WTC11 (cell line): ENCODE measurements at regions not wholly inside any gene's neighbourhood (a gene's known extent, or its start where the extent isn't known, plus 50 kb on each side); places are given as distances from the start of the nearest gene placed in this dataset.
"Not testable (repeated sequence)": the region's sequence is repeated elsewhere in the genome, so short reads cannot be mapped to it uniquely, and the experiment has no call there.

Source experiments
- ATAC-seq: fragments of 200-7000 bp; cut with Tn5 transposase; 2 replicates; pipeline ENCODE4 v1.10.0; 2021; ENCODE audit warnings: mild to moderate bottlenecking, moderate library complexity
- CTCF ChIA-PET: fragments of 300-600 bp; sonication (Branson Sonifier 250); formaldehyde crosslinking; loops from one replicate; lab custom pipeline; 2021; ENCODE audit warnings: antibody characterized with exemption; lab: Charles Lee
- POLR2A ChIA-PET: fragments of 350-600 bp; sonication (Branson Sonifier 250); formaldehyde crosslinking; loops from one replicate; lab custom pipeline; 2021; ENCODE audit warnings: antibody characterized with exemption; lab: Charles Lee
- DNase-seq: peaks from one replicate; pipeline ENCODE4 v3.0.0; 2021; ENCODE audit warnings: low spot score
- H3K27ac Mint-ChIP-seq: 2 replicates; pipeline ENCODE4 v1.8.0; 2021; ENCODE audit warnings: mixed read lengths
- H3K27me3 Mint-ChIP-seq: 2 replicates; pipeline ENCODE4 v1.8.0; 2021; ENCODE audit warnings: low read depth, mild to moderate bottlenecking, moderate library complexity, mixed read lengths
- H3K36me3 Mint-ChIP-seq: 2 replicates; pipeline ENCODE4 v1.8.0; 2021; ENCODE audit warnings: mixed read lengths
- H3K4me1 Mint-ChIP-seq: 2 replicates; pipeline ENCODE4 v1.8.0; 2022; ENCODE audit warnings: mixed read lengths
- H3K4me3 Mint-ChIP-seq: 2 replicates; pipeline ENCODE4 v1.8.0; 2021; ENCODE audit warnings: mild to moderate bottlenecking, moderate library complexity, mixed read lengths
- H3K9me3 Mint-ChIP-seq: 2 replicates; pipeline ENCODE4 v1.8.0; 2021; ENCODE audit warnings: mixed read lengths
- ATF3 ChIP-seq: sonication (generic); formaldehyde crosslinking; conservative IDR thresholded peaks from 2 replicates; pipeline ENCODE4 v1.8.1; 2022; ENCODE audit warnings: mild to moderate bottlenecking, missing genetic modification reagents
- EMX1 ChIP-seq: fragments of 250-450 bp; sonication (Bioruptor Pico); IDR thresholded peaks from 2 replicates; pipeline ENCODE4 v1.8.0; 2021; ENCODE audit warnings: mild to moderate bottlenecking
- GTF2I ChIP-seq: fragments of 250-450 bp; sonication (Bioruptor Pico); conservative IDR thresholded peaks from 2 replicates; pipeline ENCODE4 v1.4.0; 2021; ENCODE audit warnings: mild to moderate bottlenecking
- IRF1 ChIP-seq: sonication (generic); formaldehyde crosslinking; IDR thresholded peaks from 2 replicates; pipeline ENCODE4 v1.8.0; 2023; ENCODE audit warnings: missing genetic modification reagents
- JAZF1 ChIP-seq: fragments of 250-450 bp; sonication (Bioruptor Pico); IDR thresholded peaks from 2 replicates; pipeline ENCODE4 v1.9.0; 2021; ENCODE audit warnings: moderate library complexity, mild to moderate bottlenecking, inconsistent platforms
- MAX ChIP-seq: sonication (generic); formaldehyde crosslinking; IDR thresholded peaks from 2 replicates; pipeline ENCODE4 v1.8.0; 2022; ENCODE audit warnings: mild to moderate bottlenecking, missing genetic modification reagents
- NR2C2 ChIP-seq: sonication (generic); formaldehyde crosslinking; IDR thresholded peaks from 2 replicates; pipeline ENCODE4 v1.8.0; 2022; ENCODE audit warnings: mild to moderate bottlenecking, missing genetic modification reagents
- OVOL2 ChIP-seq: fragments of 250-450 bp; sonication (Bioruptor Pico); IDR thresholded peaks from 2 replicates; pipeline ENCODE4 v1.9.0; 2021; ENCODE audit warnings: mild to moderate bottlenecking, borderline replicate concordance
- USF2 ChIP-seq: sonication (generic); formaldehyde crosslinking; IDR thresholded peaks from 2 replicates; pipeline ENCODE4 v1.8.1; 2023; ENCODE audit warnings: mild to moderate bottlenecking, missing genetic modification reagents, moderate library complexity
- ZNF532 ChIP-seq: fragments of 250-450 bp; sonication (Bioruptor Pico); IDR thresholded peaks from 2 replicates; pipeline ENCODE4 v1.9.0; 2021; ENCODE audit warnings: mild to moderate bottlenecking, borderline replicate concordance
- ZSCAN18 ChIP-seq: fragments of 250-450 bp; sonication (Bioruptor Pico); IDR thresholded peaks from 2 replicates; pipeline ENCODE4 v2.1.2; 2022; ENCODE audit warnings: mild to moderate bottlenecking, moderate library complexity
- TF ChIP-seq, protein P1 (sequence below): fragments of 250-450 bp; sonication (Bioruptor Pico); IDR thresholded peaks from 2 replicates; pipeline ENCODE4 v1.9.0; 2021; ENCODE audit warnings: mild to moderate bottlenecking
- TF ChIP-seq, protein P2 (sequence below): sonication (generic); formaldehyde crosslinking; IDR thresholded peaks from 2 replicates; pipeline ENCODE4 v1.8.0; 2023; ENCODE audit warnings: mild to moderate bottlenecking, missing genetic modification reagents

DNA sequence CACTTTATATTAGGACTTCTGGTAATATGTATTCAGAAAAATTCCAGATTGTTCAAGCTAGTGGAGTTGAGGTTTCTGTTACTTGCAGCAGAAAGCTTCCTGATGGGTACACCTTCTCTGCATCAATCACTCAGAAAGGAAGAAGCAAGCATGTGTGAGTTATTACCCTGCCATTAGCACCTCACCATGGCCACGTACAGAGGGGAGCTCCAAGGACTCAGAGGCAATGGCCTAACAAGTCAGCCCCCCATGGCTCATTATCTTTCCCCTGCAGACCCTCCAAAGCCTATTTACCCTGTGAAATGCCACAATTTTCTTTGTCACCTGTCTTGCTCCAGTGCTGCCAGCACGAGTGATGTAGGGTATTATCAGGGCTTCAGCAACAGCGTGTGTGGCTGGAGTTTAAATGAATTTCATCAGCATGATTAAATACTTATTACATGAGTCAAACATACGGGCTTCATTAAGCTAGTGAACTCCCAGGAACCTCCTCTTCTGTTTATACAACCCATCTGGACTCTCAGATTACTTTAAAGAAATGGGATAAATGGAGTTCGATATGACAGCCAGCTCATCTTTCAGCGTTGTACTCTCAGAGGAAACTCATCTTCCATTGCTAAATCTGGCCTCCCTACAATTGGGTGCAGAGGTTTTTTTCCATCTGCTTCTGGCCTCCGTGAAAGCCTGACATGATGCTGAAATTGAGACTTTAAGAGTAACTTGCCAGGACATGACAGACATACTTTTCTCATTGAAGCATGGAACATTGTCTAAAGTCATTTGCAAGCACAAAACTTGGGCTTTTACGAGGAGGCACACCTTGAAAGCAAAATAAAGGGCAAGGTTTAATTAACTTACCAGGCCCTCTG, 135.9 kb downstream of the TMEM30B start (continued):
- no peak for TF ChIP-seq IRF1
- no peak for TF ChIP-seq JAZF1 (CRISPR knock-in tag)
- TF ChIP-seq, protein P1, sequence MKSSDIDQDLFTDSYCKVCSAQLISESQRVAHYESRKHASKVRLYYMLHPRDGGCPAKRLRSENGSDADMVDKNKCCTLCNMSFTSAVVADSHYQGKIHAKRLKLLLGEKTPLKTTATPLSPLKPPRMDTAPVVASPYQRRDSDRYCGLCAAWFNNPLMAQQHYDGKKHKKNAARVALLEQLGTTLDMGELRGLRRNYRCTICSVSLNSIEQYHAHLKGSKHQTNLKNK (CRISPR knock-in tag) = no peak
- TF ChIP-seq NR2C2 = no peak
- TF ChIP-seq MAX (CRISPR knock-in tag) = no peak
- TF ChIP-seq, protein P2, sequence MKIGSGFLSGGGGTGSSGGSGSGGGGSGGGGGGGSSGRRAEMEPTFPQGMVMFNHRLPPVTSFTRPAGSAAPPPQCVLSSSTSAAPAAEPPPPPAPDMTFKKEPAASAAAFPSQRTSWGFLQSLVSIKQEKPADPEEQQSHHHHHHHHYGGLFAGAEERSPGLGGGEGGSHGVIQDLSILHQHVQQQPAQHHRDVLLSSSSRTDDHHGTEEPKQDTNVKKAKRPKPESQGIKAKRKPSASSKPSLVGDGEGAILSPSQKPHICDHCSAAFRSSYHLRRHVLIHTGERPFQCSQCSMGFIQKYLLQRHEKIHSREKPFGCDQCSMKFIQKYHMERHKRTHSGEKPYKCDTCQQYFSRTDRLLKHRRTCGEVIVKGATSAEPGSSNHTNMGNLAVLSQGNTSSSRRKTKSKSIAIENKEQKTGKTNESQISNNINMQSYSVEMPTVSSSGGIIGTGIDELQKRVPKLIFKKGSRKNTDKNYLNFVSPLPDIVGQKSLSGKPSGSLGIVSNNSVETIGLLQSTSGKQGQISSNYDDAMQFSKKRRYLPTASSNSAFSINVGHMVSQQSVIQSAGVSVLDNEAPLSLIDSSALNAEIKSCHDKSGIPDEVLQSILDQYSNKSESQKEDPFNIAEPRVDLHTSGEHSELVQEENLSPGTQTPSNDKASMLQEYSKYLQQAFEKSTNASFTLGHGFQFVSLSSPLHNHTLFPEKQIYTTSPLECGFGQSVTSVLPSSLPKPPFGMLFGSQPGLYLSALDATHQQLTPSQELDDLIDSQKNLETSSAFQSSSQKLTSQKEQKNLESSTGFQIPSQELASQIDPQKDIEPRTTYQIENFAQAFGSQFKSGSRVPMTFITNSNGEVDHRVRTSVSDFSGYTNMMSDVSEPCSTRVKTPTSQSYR (CRISPR knock-in tag) = no peak
- TF ChIP-seq ATF3 (CRISPR knock-in tag) = no peak
- no peak for TF ChIP-seq USF2 (CRISPR knock-in tag)
- TF ChIP-seq ZSCAN18 (CRISPR knock-in tag) = no peak

- H3K4me3 Mint-ChIP-seq, ATAC-seq, POLR2A ChIA-PET, H3K27ac Mint-ChIP-seq, H3K4me1 Mint-ChIP-seq, DNase-seq, CTCF ChIA-PET: not testable (repeated sequence)
- H3K9me3 Mint-ChIP-seq = peaks cover 63% of the 10 kb centered on the region
- peaks cover 59% of the 10 kb centered on the region for H3K36me3 Mint-ChIP-seq
- peaks cover 15% of the 10 kb centered on the region for H3K27me3 Mint-ChIP-seq
These were observed 136.8 kb downstream of the TMEM30B start for GRCh38 chr14:61144117-61145033.

DNA sequence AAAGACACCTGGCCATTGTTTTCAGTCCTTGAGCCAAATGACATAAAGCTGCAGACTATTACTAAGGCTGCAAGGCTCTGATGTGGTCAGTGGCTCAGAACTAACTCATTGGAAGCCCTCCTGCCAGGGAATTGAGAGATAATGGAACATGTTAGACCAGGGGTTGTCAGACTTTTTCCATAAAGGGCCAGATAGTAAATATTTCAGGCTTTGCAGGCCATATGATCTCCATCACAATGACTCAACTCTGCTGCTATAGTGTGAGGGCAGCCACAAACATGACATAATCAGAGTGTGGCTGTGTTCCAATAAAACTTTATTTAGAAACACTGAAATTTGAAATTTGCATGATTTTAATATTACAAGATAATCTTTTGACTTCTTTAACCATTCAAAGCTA, 140.3 kb downstream of the TMEM30B start:
- ChIA-PET CTCF (no interaction called here), POLR2A (no interaction called here)
- no peak for ATAC-seq
- no peak overlapping the region for H3K27ac Mint-ChIP-seq
- H3K36me3 Mint-ChIP-seq = peaks cover 93% of the 10 kb centered on the region
- H3K9me3 Mint-ChIP-seq = peaks cover 97% of the 10 kb centered on the region
- no peaks in the 10 kb centered on the region for H3K4me1 Mint-ChIP-seq
- TF ChIP-seq ZNF532 (no peak), GTF2I (CRISPR knock-in tag) (no peak), OVOL2 (CRISPR knock-in tag) (no peak), EMX1 (no peak)
- H3K27me3 Mint-ChIP-seq = peaks cover 22% of the 10 kb centered on the region
- DNase-seq = no peak
- H3K4me3 Mint-ChIP-seq = no peak overlapping the region
